Brain microvascular endothelial cell (primary cell): ENCODE measurements at regions not wholly inside any gene's neighbourhood (a gene's known extent, or its start where the extent isn't known, plus 50 kb on each side); places are given as distances from the start of the nearest gene placed in this dataset.

Experiments
- DNase-seq: peaks from one replicate; pipeline ENCODE4 v3.0.0-alpha.2; 2020
- H3K27ac ChIP-seq: fragments of 250-450 bp; sonication (Bioruptor Pico); 2 replicates; pipeline ENCODE4 v1.5.1; 2020; ENCODE audit warnings: mild to moderate bottlenecking, moderate library complexity
- H3K27me3 ChIP-seq: fragments of 250-450 bp; sonication (Bioruptor Pico); replicated peaks from 2 replicates; pipeline ENCODE4 v1.5.1; 2020; ENCODE audit warnings: mild to moderate bottlenecking
- H3K36me3 ChIP-seq: fragments of 250-450 bp; sonication (Bioruptor Pico); replicated peaks from 2 replicates; pipeline ENCODE4 v1.5.1; 2020; ENCODE audit warnings: mild to moderate bottlenecking
- H3K4me3 ChIP-seq: 2 replicates; pipeline ENCODE4 v1.5.1; 2011; ENCODE audit warnings: low read depth, mild to moderate bottlenecking, control low read depth, low read length, moderate library complexity
- in situ Hi-C: cut with HindIII; loops from 2 replicates; pipeline ENCODE4 v1.10.0; 2017; ENCODE audit warnings: low sequenced_read_pairs, low pct_ligation_motif_present
- TF ChIP-seq, protein P1 (sequence below): IDR thresholded peaks from 2 replicates; pipeline ENCODE4 v1.5.1; 2011; ENCODE audit warnings: low read depth, mild to moderate bottlenecking, moderate library complexity, low read length, control low read depth, inconsistent platforms; ENCODE audit errors: missing control alignments

DNA sequence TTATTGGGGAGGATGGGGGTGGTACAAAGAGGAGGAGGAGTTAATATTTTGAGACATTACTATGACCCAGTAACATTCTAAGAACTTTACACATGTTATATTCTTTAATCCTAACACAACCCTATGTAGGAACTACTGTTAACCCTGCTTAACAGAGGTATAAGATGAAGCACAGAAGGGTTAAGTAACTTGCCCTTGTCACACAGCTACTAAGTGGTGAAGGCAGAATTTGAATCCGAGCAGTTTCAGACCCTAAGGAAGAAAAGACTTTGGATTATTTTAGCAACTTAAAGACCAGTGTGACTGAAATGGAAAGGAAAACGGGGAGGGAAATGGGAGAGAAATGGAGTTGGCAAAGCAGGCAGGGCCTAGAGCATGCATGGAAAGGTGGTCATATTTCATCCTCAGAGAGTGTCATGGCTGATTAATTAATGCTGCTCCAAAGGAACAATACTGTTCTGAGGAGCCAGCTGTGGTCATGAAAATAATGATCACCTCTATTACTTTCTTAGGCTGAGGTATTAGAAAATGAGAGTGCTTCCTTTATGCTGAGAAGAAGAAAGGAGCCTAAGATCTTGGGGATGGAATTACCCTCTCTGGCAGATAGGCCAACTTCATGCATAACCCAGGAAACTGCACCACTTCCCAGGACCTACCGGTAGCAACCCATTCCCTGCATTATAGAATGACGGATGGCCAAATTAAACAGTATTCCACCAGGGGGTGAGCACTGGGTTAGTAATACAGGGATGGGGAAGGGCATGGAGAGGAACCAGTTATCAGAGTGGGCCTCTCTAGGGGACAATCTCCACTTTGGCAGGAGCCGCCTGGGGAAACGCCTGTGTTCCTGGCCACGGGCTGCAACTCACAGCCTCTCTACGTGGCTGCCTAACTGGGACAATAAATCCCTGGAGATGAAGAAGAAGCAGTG, 50.1 kb upstream of the TNFAIP3 start:
- no peaks in the 10 kb centered on the region for H3K36me3 ChIP-seq
- no peaks in the 10 kb centered on the region for H3K27me3 ChIP-seq
- H3K27ac ChIP-seq: no peak overlapping the region
- no peak for DNase-seq
- no peak overlapping the region for H3K4me3 ChIP-seq
- in situ Hi-C loops: no loop called here
- TF ChIP-seq, protein P1, sequence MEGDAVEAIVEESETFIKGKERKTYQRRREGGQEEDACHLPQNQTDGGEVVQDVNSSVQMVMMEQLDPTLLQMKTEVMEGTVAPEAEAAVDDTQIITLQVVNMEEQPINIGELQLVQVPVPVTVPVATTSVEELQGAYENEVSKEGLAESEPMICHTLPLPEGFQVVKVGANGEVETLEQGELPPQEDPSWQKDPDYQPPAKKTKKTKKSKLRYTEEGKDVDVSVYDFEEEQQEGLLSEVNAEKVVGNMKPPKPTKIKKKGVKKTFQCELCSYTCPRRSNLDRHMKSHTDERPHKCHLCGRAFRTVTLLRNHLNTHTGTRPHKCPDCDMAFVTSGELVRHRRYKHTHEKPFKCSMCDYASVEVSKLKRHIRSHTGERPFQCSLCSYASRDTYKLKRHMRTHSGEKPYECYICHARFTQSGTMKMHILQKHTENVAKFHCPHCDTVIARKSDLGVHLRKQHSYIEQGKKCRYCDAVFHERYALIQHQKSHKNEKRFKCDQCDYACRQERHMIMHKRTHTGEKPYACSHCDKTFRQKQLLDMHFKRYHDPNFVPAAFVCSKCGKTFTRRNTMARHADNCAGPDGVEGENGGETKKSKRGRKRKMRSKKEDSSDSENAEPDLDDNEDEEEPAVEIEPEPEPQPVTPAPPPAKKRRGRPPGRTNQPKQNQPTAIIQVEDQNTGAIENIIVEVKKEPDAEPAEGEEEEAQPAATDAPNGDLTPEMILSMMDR: no peak
